CD4-positive, alpha-beta T cell treated with Interferon gamma for 1 hour (primary cell): ENCODE measurements at regions not wholly inside any gene's neighbourhood (a gene's known extent, or its start where the extent isn't known, plus 50 kb on each side); places are given as distances from the start of the nearest gene placed in this dataset.
"Not testable (repeated sequence)": the region's sequence is repeated elsewhere in the genome, so short reads cannot be mapped to it uniquely, and the experiment has no call there.

Experiments
- DNase-seq: peaks from one replicate; pipeline ENCODE4 v3.0.0-alpha.2; 2020

GRCh38 chr3:105982207-105982606, 113.4 kb upstream of the CBLB start:
- no peak for DNase-seq

- DNase-seq = no peak
Observed at GRCh38 chr3:105984837-105985236, 116.0 kb upstream of the CBLB start.

DNA sequence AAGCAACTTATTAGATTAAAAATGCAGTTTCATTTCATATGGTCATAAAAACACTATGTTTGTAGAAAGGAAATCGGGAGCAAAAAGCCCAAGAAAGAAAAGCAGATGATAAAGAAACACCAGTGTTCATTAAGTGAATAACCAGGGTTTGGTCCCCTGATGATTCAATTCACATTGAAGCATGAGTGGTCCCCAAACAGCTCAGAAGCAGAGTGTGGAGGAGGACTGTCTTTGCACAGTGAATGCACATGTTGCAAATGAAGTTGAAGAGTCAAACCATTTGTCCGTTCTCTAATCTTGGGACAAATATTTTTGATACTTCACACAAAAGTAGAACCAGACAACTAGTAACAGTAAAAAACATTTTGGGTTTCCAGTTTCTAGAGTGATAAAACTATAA, 117.5 kb upstream of the CBLB start:
- DNase-seq = not testable (repeated sequence)

DNA sequence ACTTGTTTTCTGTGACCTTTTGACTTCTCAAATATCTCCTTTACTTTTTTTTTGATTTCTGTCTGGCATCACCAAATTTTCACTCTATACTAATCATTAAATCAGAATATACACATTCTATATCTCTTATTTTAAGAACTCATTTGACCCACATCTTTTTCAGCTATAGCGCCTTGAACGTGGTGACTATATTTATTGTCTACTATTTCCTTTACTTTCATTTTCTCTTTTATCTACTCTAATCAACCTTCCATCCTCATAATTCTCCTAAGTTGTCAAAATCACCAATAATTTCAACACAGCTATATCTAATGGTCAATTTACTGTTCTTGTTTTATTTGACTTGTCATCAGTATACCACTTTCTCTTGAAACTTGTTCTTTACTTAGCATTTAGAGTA, 119.0 kb upstream of the CBLB start:
- no peak for DNase-seq

DNA sequence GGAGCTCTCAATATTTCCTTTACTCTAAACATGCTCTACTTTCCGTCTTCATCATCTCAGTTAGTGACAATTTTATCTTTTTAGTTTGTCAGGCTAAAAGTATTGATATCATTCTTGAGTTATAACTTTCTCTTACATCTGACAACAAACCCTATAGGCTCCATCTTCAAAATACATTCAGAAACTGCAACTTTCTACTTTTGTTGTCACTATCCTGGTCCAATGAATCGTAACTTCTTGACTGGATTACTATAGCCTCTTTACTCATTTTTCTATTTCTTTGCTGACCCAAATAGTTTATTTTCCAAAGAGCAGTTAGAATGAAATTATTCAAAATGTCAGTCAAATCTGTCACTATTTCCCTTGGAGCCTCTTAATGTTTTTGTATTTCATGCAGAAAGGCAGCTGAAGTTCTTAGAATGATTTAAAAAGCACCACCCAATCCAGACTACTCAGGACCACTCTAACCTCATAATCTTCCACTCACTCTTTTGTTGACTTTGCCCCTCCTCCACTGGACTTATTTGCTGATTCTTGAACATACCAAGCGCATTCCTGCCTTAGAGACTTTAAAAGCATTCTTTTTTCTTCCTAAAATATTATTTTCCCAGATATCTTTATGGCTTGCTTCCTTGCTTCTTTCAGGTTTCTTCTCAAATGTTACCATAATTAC, 119.9 kb upstream of the CBLB start:
- no peak for DNase-seq

GRCh38 chr3:105996781-105997180, 128.0 kb upstream of the CBLB start:
- no peak for DNase-seq

GRCh38 chr3:105997466-105997799, 128.6 kb upstream of the CBLB start:
- DNase-seq = no peak

DNA sequence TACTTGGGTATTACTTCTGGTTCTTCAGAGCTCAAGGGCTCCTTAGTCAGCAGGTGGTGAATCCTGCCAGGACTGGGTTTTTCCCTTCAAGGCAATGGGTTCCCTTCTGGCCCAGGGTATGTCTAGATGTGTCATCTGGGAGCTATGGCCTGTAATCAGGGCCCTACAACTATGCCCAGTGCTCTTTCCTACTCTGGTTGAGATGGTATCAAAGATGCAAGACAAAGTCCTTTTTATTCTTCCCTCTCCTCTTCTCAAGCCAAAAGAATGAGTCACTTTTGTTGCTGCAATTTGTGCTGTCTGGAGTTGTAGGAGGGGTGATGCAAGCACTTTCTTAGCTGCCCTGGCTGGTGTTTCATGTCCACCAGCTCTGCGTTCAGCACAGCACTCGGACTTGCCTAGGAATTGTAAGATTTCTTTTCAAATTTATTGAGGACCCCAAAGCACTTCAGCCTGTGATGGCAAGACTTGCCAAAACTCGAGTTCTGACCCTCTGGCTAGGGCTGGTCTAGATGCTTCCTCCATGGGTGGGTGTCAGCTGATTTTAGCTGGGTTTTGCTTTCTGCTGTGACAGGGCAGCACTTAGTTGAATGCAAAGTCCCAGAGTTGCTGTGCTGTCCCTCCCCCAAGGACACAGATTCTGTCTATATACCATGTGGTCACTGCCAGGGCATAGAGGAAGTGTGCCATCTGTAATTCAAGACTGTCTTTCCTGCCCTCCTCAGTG, 129.2 kb upstream of the CBLB start:
- no peak for DNase-seq

- no peak for DNase-seq
Observed at GRCh38 chr3:105999856-106000255, 131.0 kb upstream of the CBLB start.

DNA sequence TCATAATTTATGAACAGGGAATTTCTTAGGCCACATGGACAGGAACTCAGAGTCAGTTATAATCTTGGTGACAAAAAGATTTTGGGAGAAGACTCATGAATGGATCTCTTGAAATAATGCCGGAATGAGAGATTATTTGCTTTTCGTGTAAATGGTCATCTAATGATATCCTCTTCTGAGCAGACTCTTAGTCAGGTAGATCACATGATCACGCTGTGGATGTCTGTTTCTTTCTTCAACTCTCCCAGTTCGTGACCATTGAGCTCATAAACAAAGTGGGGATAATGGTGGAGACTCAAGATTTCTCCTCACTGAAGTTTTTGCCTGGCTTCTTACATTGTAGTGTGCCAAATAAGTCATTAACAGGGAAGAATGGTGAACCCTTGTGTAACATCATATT, 133.1 kb upstream of the CBLB start:
- no peak for DNase-seq

DNA sequence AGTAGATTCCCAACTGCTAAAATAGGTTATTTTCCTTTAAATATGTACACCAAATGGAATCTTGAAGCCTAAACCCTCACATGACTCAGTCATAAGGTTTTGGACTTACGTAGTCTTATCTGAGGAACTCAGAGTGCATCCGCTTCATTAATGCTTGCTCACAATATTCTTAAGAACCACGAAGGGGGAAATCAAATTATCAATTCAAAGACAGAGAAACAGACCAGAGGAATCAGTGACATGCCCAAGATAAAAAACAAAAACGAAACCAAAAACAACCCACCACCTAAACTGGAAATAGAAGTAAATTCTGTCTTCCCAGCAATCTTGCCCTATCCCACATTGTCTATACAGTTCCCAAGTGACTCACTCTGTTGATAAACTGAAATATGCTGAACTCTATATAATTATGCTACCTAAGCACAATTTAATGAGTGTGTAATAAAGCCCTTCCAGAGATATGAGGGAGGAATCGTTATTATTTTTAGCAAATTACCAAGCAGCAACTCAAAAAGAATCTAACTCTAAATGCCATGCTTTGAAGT, 135.4 kb upstream of the CBLB start:
- DNase-seq = no peak

GRCh38 chr3:106004826-106005225, 136.0 kb upstream of the CBLB start:
- DNase-seq = no peak

DNA sequence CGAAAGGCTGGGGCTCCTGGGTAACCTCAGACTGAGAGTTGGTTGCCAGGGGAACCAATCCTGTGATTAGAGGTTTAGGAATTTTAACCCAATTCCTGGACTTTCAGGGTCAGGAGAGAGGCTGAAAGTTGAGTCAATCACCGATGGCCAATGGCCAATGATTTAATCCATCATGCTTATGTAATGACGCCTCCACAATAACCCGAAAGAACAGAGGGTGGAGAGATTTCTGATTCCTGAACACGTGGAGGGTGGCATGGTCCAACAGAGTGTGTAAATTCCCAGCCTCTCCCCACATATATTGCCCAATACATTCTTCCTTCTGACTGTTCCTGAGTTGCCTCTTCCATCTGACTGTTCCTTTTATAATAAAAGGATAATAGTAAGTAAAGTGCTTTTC, 137.2 kb upstream of the CBLB start:
- DNase-seq = no peak

GRCh38 chr3:106006571-106006970, 137.8 kb upstream of the CBLB start:
- no peak for DNase-seq

- no peak for DNase-seq
Observed at GRCh38 chr3:106007512-106007911, 138.7 kb upstream of the CBLB start.

GRCh38 chr3:106008766-106009165, 140.0 kb upstream of the CBLB start:
- DNase-seq = no peak

GRCh38 chr3:106010829-106011228, 142.0 kb upstream of the CBLB start:
- DNase-seq = no peak

- no peak for DNase-seq
Observed at GRCh38 chr3:106013971-106014370, 145.2 kb upstream of the CBLB start.

- DNase-seq = no peak
Observed at GRCh38 chr3:106014518-106014917, 145.7 kb upstream of the CBLB start.

DNA sequence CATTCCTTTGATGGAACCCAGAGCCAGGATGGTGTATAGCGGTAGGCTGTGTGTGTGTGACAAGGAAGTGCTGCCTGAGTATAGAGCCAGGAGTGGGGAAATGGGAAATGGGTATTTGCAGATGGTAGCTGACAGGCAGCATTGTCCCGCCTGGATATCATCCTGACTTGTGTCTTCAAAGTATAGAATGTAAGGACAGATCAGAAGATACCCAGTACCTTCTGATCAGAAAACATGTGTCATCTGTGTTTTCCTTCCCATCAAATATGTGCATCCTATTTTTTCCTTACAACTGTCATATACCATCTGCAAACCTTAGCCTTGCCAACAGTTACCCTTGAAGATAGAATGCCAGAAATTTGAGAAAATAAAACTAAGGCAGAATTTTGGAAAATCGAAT, 146.2 kb upstream of the CBLB start:
- no peak for DNase-seq

GRCh38 chr3:106018102-106018501, 149.3 kb upstream of the CBLB start:
- no peak for DNase-seq

GRCh38 chr3:106018929-106019550, 150.2 kb upstream of the CBLB start:
- DNase-seq = no peak

DNA sequence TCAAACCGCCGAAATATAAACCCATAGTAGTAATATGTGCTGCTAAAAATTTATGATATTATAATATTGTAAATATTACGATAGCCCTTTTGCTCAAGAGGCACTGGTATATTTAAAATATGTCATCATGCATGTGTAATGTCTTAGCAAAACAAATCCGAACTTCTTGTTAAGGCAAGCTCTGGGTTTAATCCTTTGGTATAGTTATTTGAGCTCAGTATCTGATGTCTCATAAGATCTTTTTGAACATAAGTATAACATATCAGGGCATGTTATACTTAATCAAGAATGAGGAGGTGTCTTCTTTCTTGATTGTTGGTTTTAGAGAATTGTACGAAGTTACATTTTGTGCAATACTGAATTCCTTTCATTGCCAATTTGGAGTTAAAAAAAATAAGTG, 154.1 kb upstream of the CBLB start:
- no peak for DNase-seq

DNA sequence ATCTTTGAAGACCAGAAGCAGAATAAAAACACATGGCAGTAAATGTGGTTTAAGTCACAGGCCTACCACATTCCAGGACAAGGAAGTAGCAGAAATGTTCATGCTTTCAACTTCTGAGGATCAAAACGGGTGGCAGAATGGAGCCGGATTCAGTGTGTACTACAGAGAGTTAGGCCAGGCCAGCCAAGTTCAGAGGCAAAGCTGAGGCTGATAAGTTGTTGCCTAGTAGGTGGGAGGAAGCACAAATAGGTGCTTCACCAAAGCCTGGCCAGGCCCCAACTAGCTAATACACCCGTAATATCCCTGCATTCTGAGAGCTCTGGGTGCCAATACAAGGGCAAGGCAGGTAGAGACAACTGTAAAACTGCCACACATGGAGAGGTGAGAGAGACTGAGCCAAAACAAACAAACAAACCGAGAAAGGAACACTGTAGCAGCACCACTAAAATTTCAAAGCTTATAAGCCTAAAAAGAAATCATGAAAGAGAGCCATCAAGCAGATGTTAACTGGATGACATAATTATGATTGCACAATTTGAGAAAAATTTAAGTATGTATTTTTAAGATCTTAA, 156.4 kb upstream of the CBLB start:
- DNase-seq = no peak
